CD4-positive, alpha-beta T cell (primary cell): ENCODE measurements at regions not wholly inside any gene's neighbourhood (a gene's known extent, or its start where the extent isn't known, plus 50 kb on each side); places are given as distances from the start of the nearest gene placed in this dataset.

Experiments used
- ATAC-seq: fragments of 200-7000 bp; cut with Tn5 transposase; one replicate; pipeline ENCODE4 v1.10.0; 2022; ENCODE audit warnings: mild to moderate bottlenecking; ENCODE audit not compliant: poor library complexity
- CTCF ChIA-PET: fragments of 350-600 bp; sonication (Branson Sonifier 250); formaldehyde crosslinking; loops from one replicate; lab custom pipeline; 2021; ENCODE audit warnings: antibody characterized with exemption, inconsistent platforms; lab: Charles Lee
- POLR2A ChIA-PET: fragments of 350-600 bp; sonication (Branson Sonifier 250); formaldehyde crosslinking; loops from one replicate; lab custom pipeline; 2021; ENCODE audit warnings: antibody characterized with exemption, inconsistent platforms; lab: Charles Lee
- DNase-seq, 14 experiments: peaks; one replicate each; pipeline ENCODE4 v3.0.0-alpha.2; 2013 to 2020; ENCODE audit warnings: mixed read lengths in 2 of 14
- H3K27ac ChIP-seq, 2 donors: one replicate each; pipeline versions ENCODE4 v1.5.1 to v1.7.0; 2013; ENCODE audit warnings: low read length in 2 of 2, low read depth in 1 of 2, mild to moderate bottlenecking in 1 of 2
- H3K27me3 ChIP-seq, 2 experiments: 1 replicate in 1 of 2; 2 replicates in 1 of 2; pipeline versions ENCODE4 v1.6.1 to v1.7.0; 2013; ENCODE audit warnings: low read length in 2 of 2, control low read depth in 1 of 2, mild to moderate bottlenecking in 1 of 2, moderate library complexity in 1 of 2; ENCODE audit not compliant: insufficient read depth in 2 of 2, control insufficient read depth in 1 of 2
- H3K36me3 ChIP-seq: one replicate; pipeline ENCODE4 v1.6.1; 2013; ENCODE audit warnings: low read length, control low read depth; ENCODE audit not compliant: insufficient read depth
- H3K4me1 ChIP-seq: one replicate; pipeline ENCODE4 v1.6.1; 2013; ENCODE audit warnings: low read length, control low read depth; ENCODE audit not compliant: insufficient read depth
- H3K4me3 ChIP-seq: one replicate; pipeline ENCODE4 v1.5.1; 2013; ENCODE audit warnings: mild to moderate bottlenecking, low read length, moderate library complexity
- H3K9me3 ChIP-seq, 2 experiments: 1 replicate in 1 of 2; 2 replicates in 1 of 2; pipeline versions ENCODE4 v1.6.1 to v1.7.0; 2013; ENCODE audit warnings: low read length in 2 of 2, mild to moderate bottlenecking in 2 of 2, control low read depth in 1 of 2, moderate library complexity in 1 of 2; ENCODE audit not compliant: control insufficient read depth in 1 of 2, insufficient read depth in 1 of 2
- H3K27ac Mint-ChIP-seq: one replicate; pipeline ENCODE4 v1.8.0; 2020; ENCODE audit warnings: mixed read lengths
- H3K27me3 Mint-ChIP-seq: one replicate; pipeline ENCODE4 v1.8.0; 2021; ENCODE audit warnings: mixed read lengths
- H3K36me3 Mint-ChIP-seq: one replicate; pipeline ENCODE4 v1.8.0; 2021; ENCODE audit warnings: low read depth, mixed read lengths
- H3K4me1 Mint-ChIP-seq: one replicate; pipeline ENCODE4 v1.8.0; 2021; ENCODE audit warnings: low read depth, mixed read lengths
- H3K4me3 Mint-ChIP-seq: one replicate; pipeline ENCODE4 v1.8.0; 2020; ENCODE audit warnings: mild to moderate bottlenecking, mixed read lengths
- H3K9me3 Mint-ChIP-seq: one replicate; pipeline ENCODE4 v1.8.0; 2020; ENCODE audit warnings: mixed read lengths
- CTCF ChIP-seq: fragments of 200-600 bp; IDR thresholded peaks from one replicate; pipeline ENCODE4 v1.8.0; 2022; ENCODE audit warnings: antibody characterized with exemption, mild to moderate bottlenecking
- intact Hi-C, 2 experiments: fragments of 100-400 bp; cut with DNase I in 1 of 2; cut with micrococcal nuclease in 1 of 2; formaldehyde crosslinking; loops; one replicate each; pipeline versions ENCODE4 v1.15.1 to v1.9.0; 2023 to 2025; cut with DNase I, micrococcal nuclease

GRCh38 chr13:106117640-106118039, 417.8 kb downstream of the EFNB2 start:
- intact Hi-C loops = no loop called here
- CTCF ChIA-PET = no interaction called here

GRCh38 chr13:106117035-106117434, 418.4 kb downstream of the EFNB2 start:
- no peaks in the 10 kb centered on the region for H3K36me3 Mint-ChIP-seq
- TF ChIP-seq CTCF = no peak
- ChIA-PET POLR2A (no interaction called here), CTCF (no interaction called here)
- no peak overlapping the region for H3K27ac Mint-ChIP-seq
- Histone ChIP-seq H3K4me3 (no peak overlapping the region), H3K27ac (no peak overlapping the region), H3K4me1 (no peaks in the 10 kb centered on the region), H3K27me3 (no peaks in the 10 kb centered on the region), H3K9me3 (no peaks in the 10 kb centered on the region), H3K36me3 (no peaks in the 10 kb centered on the region)
- no peaks in the 10 kb centered on the region for H3K9me3 Mint-ChIP-seq
- no peak overlapping the region for H3K4me3 Mint-ChIP-seq
- ATAC-seq (no peak), DNase-seq (no peak)
- H3K27me3 Mint-ChIP-seq = no peaks in the 10 kb centered on the region
- H3K4me1 Mint-ChIP-seq = no peaks in the 10 kb centered on the region
- intact Hi-C loops = no loop called here

More at GRCh38 chr13:106117640-106118039, 417.8 kb downstream of the EFNB2 start:
- no peaks in the 10 kb centered on the region for H3K9me3 ChIP-seq
- no peak for DNase-seq
- no peaks in the 10 kb centered on the region for H3K9me3 Mint-ChIP-seq
- no peak overlapping the region for H3K4me3 ChIP-seq
- H3K27ac Mint-ChIP-seq = no peak overlapping the region
- no peaks in the 10 kb centered on the region for H3K4me1 Mint-ChIP-seq
- POLR2A ChIA-PET = no interaction called here
- H3K27me3 Mint-ChIP-seq = no peaks in the 10 kb centered on the region
- no peaks in the 10 kb centered on the region for H3K4me1 ChIP-seq
- no peaks in the 10 kb centered on the region for H3K27me3 ChIP-seq
- H3K36me3 Mint-ChIP-seq = no peaks in the 10 kb centered on the region
- H3K4me3 Mint-ChIP-seq = no peak overlapping the region
- no peak for ATAC-seq
- H3K27ac ChIP-seq = no peak overlapping the region
- H3K36me3 ChIP-seq = no peaks in the 10 kb centered on the region
- TF ChIP-seq CTCF = no peak

- ChIA-PET POLR2A (no interaction called here), CTCF (no interaction called here)
- Histone ChIP-seq H3K27ac (no peak overlapping the region), H3K4me1 (no peaks in the 10 kb centered on the region), H3K9me3 (no peaks in the 10 kb centered on the region), H3K4me3 (no peak overlapping the region), H3K36me3 (no peaks in the 10 kb centered on the region), H3K27me3 (no peaks in the 10 kb centered on the region)
- TF ChIP-seq CTCF = no peak
- intact Hi-C loops = no loop called here
- no peaks in the 10 kb centered on the region for H3K9me3 Mint-ChIP-seq
- H3K36me3 Mint-ChIP-seq = no peaks in the 10 kb centered on the region
- no peaks in the 10 kb centered on the region for H3K4me1 Mint-ChIP-seq
- ATAC-seq = no peak
- no peak for DNase-seq
- no peaks in the 10 kb centered on the region for H3K27me3 Mint-ChIP-seq
- no peak overlapping the region for H3K4me3 Mint-ChIP-seq
- no peak overlapping the region for H3K27ac Mint-ChIP-seq
These were observed 420.4 kb downstream of the EFNB2 start for GRCh38 chr13:106115081-106115480.
